H1 (cell line): ENCODE measurements at regions not wholly inside any gene's neighbourhood (a gene's known extent, or its start where the extent isn't known, plus 50 kb on each side); places are given as distances from the start of the nearest gene placed in this dataset.

Experiments used
- CTCF ChIA-PET: fragments of 300-600 bp; sonication (Branson Sonifier 250); formaldehyde crosslinking; loops from one replicate; lab custom pipeline; 2021; ENCODE audit not compliant: partially characterized antibody; lab: Charles Lee
- POLR2A ChIA-PET: fragments of 300-600 bp; sonication (Branson Sonifier 250); formaldehyde crosslinking; loops from one replicate; lab custom pipeline; 2021; ENCODE audit warnings: inconsistent platforms; ENCODE audit not compliant: partially characterized antibody; lab: Charles Lee
- DNase-seq, 2 experiments: peaks; one replicate each; pipeline versions ENCODE4 v3.0.0 to v3.0.0-alpha.2; 2010 to 2022; ENCODE audit warnings: low spot score in 2 of 2, low read depth in 1 of 2, mixed read lengths in 1 of 2
- FAIRE-seq: peaks from 2 replicates; lab custom pipeline; 2011; peaks lifted over from hg19 to GRCh38; lab: Jason Lieb, UNC
- H2AFZ ChIP-seq: 2 replicates; pipeline ENCODE4 v1.8.1; 2012; ENCODE audit warnings: low read length, inconsistent platforms
- H2AK5ac ChIP-seq: 2 replicates; pipeline ENCODE4 v1.6.1; 2013; ENCODE audit warnings: low read depth, low read length
- H2BK120ac ChIP-seq: replicated peaks from 2 replicates; pipeline ENCODE3; 2013; ENCODE audit warnings: low read depth, low read length, inconsistent platforms
- H2BK12ac ChIP-seq: 2 replicates; pipeline ENCODE4 v1.6.1; 2013; ENCODE audit warnings: low read depth, low read length
- H2BK15ac ChIP-seq: 2 replicates; pipeline ENCODE4 v1.6.1; 2013; ENCODE audit warnings: low read length
- H2BK20ac ChIP-seq: 2 replicates; pipeline ENCODE4 v1.6.1; 2013; ENCODE audit warnings: low read length
- H2BK5ac ChIP-seq: 2 replicates; pipeline ENCODE4 v1.6.1; 2013; ENCODE audit warnings: low read depth, low read length
- H3K14ac ChIP-seq: 2 replicates; pipeline ENCODE4 v1.6.1; 2013; ENCODE audit warnings: inconsistent platforms; ENCODE audit not compliant: insufficient read length
- H3K18ac ChIP-seq: 2 replicates; pipeline ENCODE4 v1.6.1; 2013; ENCODE audit warnings: low read length; ENCODE audit errors: extremely low read depth
- H3K23ac ChIP-seq: 2 replicates; pipeline ENCODE4 v1.6.1; 2013; ENCODE audit warnings: inconsistent platforms; ENCODE audit not compliant: insufficient read length
- H3K23me2 ChIP-seq: 2 replicates; pipeline ENCODE4 v1.6.1; 2013; ENCODE audit warnings: low read depth, low read length
- H3K27ac ChIP-seq: 2 replicates; pipeline ENCODE4 v1.6.1; 2011; ENCODE audit warnings: low read depth, low read length, inconsistent platforms
- H3K27me3 ChIP-seq, 4 experiments: replicated peaks in 1 of 4; 1 replicate in 1 of 4; 2 replicates in 3 of 4; pipeline versions ENCODE4 v1.6.1 to v1.8.1; 2011 to 2013; ENCODE audit warnings: low read length in 3 of 4, mild to moderate bottlenecking in 3 of 4, inconsistent platforms in 2 of 4, mixed read lengths in 2 of 4, moderate library complexity in 1 of 4; ENCODE audit not compliant: control insufficient read depth in 3 of 4, insufficient read depth in 3 of 4; ENCODE audit errors: extremely low read depth in 1 of 4
- H3K36me3 ChIP-seq, 4 experiments: 2 replicates each; pipeline versions ENCODE4 v1.6.1 to v1.8.1; 2011 to 2013; ENCODE audit warnings: mild to moderate bottlenecking in 4 of 4, low read length in 3 of 4, moderate library complexity in 2 of 4, control low read depth in 1 of 4, inconsistent platforms in 1 of 4; ENCODE audit not compliant: insufficient read depth in 4 of 4, control insufficient read depth in 2 of 4
- H3K4ac ChIP-seq: replicated peaks from 2 replicates; pipeline ENCODE3; 2013; ENCODE audit warnings: low read length, low read depth, mixed read lengths, inconsistent platforms; ENCODE audit not compliant: insufficient read length
- H3K4me1 ChIP-seq, 4 experiments: replicated peaks in 1 of 4; 1 replicate in 1 of 4; 2 replicates in 3 of 4; pipeline versions ENCODE4 v1.6.1 to v1.8.1; 2011 to 2013; ENCODE audit warnings: low read length in 3 of 4, inconsistent platforms in 2 of 4, mixed read lengths in 1 of 4; ENCODE audit not compliant: insufficient read depth in 4 of 4, control insufficient read depth in 3 of 4
- H3K4me2 ChIP-seq, 2 experiments: 2 replicates each; pipeline versions ENCODE4 v1.6.1 to v1.8.1; 2011 to 2013; ENCODE audit warnings: low read depth in 2 of 2, low read length in 2 of 2, control low read depth in 1 of 2, inconsistent platforms in 1 of 2, mild to moderate bottlenecking in 1 of 2; ENCODE audit not compliant: insufficient read depth in 1 of 2
- H3K4me3 ChIP-seq, 4 experiments: fragments of 200-600, 300-600 bp in 1 of 4; sonication (generic), shearing (Covaris generic), sonication (Bioruptor Twin) in 1 of 4; 2 replicates each; pipeline versions ENCODE4 v1.5.1 to v1.8.1; 2011 to 2016; ENCODE audit warnings: low read length in 4 of 4, low read depth in 3 of 4, control low read depth in 2 of 4, inconsistent platforms in 2 of 4, mild to moderate bottlenecking in 2 of 4, mixed read lengths in 1 of 4, moderate library complexity in 1 of 4; ENCODE audit not compliant: insufficient read depth in 2 of 4; ENCODE audit errors: extremely low read depth in 1 of 4
- H3K56ac ChIP-seq: replicated peaks from 2 replicates; pipeline ENCODE3; 2013; ENCODE audit warnings: low read depth, mild to moderate bottlenecking, mixed read lengths, low read length, inconsistent platforms; ENCODE audit not compliant: insufficient read length
- H3K79me1 ChIP-seq: 2 replicates; pipeline ENCODE4 v1.6.1; 2013; ENCODE audit warnings: low read depth, low read length, control low read depth
- H3K79me2 ChIP-seq, 2 experiments: 2 replicates each; pipeline versions ENCODE4 v1.6.1 to v1.8.1; 2012 to 2013; ENCODE audit warnings: low read length in 2 of 2, mild to moderate bottlenecking in 2 of 2, inconsistent platforms in 1 of 2; ENCODE audit not compliant: insufficient read depth in 2 of 2, control insufficient read depth in 1 of 2
- H3K9ac ChIP-seq, 4 experiments: replicated peaks in 1 of 4; 1 replicate in 1 of 4; 2 replicates in 3 of 4; pipeline versions ENCODE4 v1.6.1 to v1.8.1; 2011 to 2013; ENCODE audit warnings: low read depth in 3 of 4, low read length in 3 of 4, control low read depth in 2 of 4, mild to moderate bottlenecking in 2 of 4, moderate library complexity in 2 of 4, inconsistent platforms in 1 of 4; ENCODE audit errors: extremely low read depth in 1 of 4
- H3K9me3 ChIP-seq, 2 experiments: 2 replicates each; pipeline versions ENCODE4 v1.6.1 to v1.8.1; 2012 to 2013; ENCODE audit warnings: mild to moderate bottlenecking in 2 of 2, moderate library complexity in 2 of 2, control low read depth in 1 of 2, inconsistent platforms in 1 of 2, low read depth in 1 of 2, low read length in 1 of 2, mixed read lengths in 1 of 2; ENCODE audit not compliant: insufficient read depth in 2 of 2
- H4K20me1 ChIP-seq, 2 experiments: replicated peaks in 1 of 2; 2 replicates each; pipeline versions ENCODE3 to v1.8.1; 2011 to 2013; ENCODE audit warnings: inconsistent platforms in 2 of 2, low read length in 2 of 2, mild to moderate bottlenecking in 1 of 2; ENCODE audit not compliant: insufficient read depth in 2 of 2, control insufficient read depth in 1 of 2
- H4K5ac ChIP-seq: 2 replicates; pipeline ENCODE4 v1.6.1; 2013; ENCODE audit warnings: low read length, low read depth, mixed read lengths, inconsistent platforms; ENCODE audit not compliant: insufficient read length
- H4K8ac ChIP-seq: 2 replicates; pipeline ENCODE4 v1.8.0; 2013; ENCODE audit warnings: mild to moderate bottlenecking, moderate library complexity, low read length, inconsistent platforms; ENCODE audit not compliant: insufficient read depth; ENCODE audit errors: extremely low read depth
- H4K91ac ChIP-seq: replicated peaks from 2 replicates; pipeline ENCODE3; 2013; ENCODE audit warnings: low read length, mixed read lengths, inconsistent platforms; ENCODE audit not compliant: insufficient read length
- CHD2 ChIP-seq: IDR thresholded peaks from 2 replicates; pipeline ENCODE4 v1.6.1; 2012; ENCODE audit warnings: low read length, improper control_type of control experiment
- FOSL1 ChIP-seq: IDR thresholded peaks from 2 replicates; pipeline ENCODE4 v1.6.1; 2011; ENCODE audit warnings: mild to moderate bottlenecking, low read depth, low read length, moderate library complexity; ENCODE audit not compliant: insufficient read depth
- JUN ChIP-seq: IDR thresholded peaks from 2 replicates; pipeline ENCODE4 v1.6.1; 2011; ENCODE audit warnings: low read depth, mild to moderate bottlenecking, improper control_type of control experiment, low read length
- PHF8 ChIP-seq: fragments of 200-600 bp; sonication (generic); conservative IDR thresholded peaks from 2 replicates; pipeline ENCODE4 v1.7.1; 2012; ENCODE audit warnings: low read depth, mild to moderate bottlenecking, inconsistent platforms, low read length, moderate library complexity
- POU5F1 ChIP-seq: IDR thresholded peaks from 2 replicates; pipeline ENCODE4 v1.6.1; 2011; ENCODE audit warnings: low read depth, mild to moderate bottlenecking, low read length, moderate library complexity
- RAD21 ChIP-seq, 2 experiments: IDR thresholded peaks in 1 of 2; conservative IDR thresholded peaks in 1 of 2; 2 replicates each; pipeline ENCODE4 v1.6.1; 2011; ENCODE audit warnings: low read depth in 2 of 2, low read length in 2 of 2, improper control_type of control experiment in 1 of 2, inconsistent platforms in 1 of 2, mild to moderate bottlenecking in 1 of 2, moderate library complexity in 1 of 2
- TBP ChIP-seq: IDR thresholded peaks from 2 replicates; pipeline ENCODE4 v1.6.1; 2011; ENCODE audit warnings: low read depth, low read length, improper control_type of control experiment
- ZNF274 ChIP-seq: IDR thresholded peaks from 2 replicates; pipeline ENCODE4 v1.7.0; 2012; ENCODE audit warnings: low read length, borderline replicate concordance; ENCODE audit errors: extremely low read depth
- WGBS, 2 experiments: shearing (Covaris generic) in 1 of 2; methylation state at CpG; one replicate each; pipeline versions ENCODE4 v1.1.6 to v1.1.7; 2013 to 2015; ENCODE audit warnings: low lambda C conversion rate in 2 of 2, mixed read lengths in 2 of 2, inconsistent platforms in 1 of 2, low coverage in 1 of 2, missing lambda C conversion rate in 1 of 2; ENCODE audit not compliant: insufficient replicate concordance in 2 of 2, insufficient coverage in 1 of 2, insufficient read length in 1 of 2; ENCODE audit errors: extremely low coverage in 1 of 2, missing lambda C conversion rate in 1 of 2; 5-methylcytosine and 5-hydroxymethylcytosine counted together

GRCh38 chr11:119894916-119895315, 165.9 kb upstream of the NECTIN1 start:
- Histone ChIP-seq H2BK20ac (no peak overlapping the region), H2BK15ac (no peak overlapping the region), H3K9me3 (no peaks in the 10 kb centered on the region), H4K20me1 (no peaks in the 10 kb centered on the region), H4K91ac (no peak overlapping the region), H2AK5ac (no peak overlapping the region), H3K23me2 (no peaks in the 10 kb centered on the region), H2BK120ac (no peak overlapping the region), H3K4me2 (no peak overlapping the region), H3K56ac (no peak overlapping the region), H2BK12ac (no peak overlapping the region), H3K79me1 (no peaks in the 10 kb centered on the region), H3K79me2 (no peaks in the 10 kb centered on the region), H3K9ac (no peak overlapping the region), H2BK5ac (no peak overlapping the region), H3K27ac (no peak overlapping the region), H3K36me3 (no peaks in the 10 kb centered on the region), H3K4me1 (peaks cover 0 to 4% (median under 1%) of the 10 kb centered on the region in 4 experiments; a peak in 3 of 7 replicates), H3K27me3 (peaks cover 0 to 2% (median 0%) of the 10 kb centered on the region in 4 experiments; a peak in 2 of 7 replicates), H3K18ac (no peak overlapping the region), H3K14ac (no peak overlapping the region), H3K4me3 (no peak overlapping the region), H4K5ac (no peak overlapping the region), H3K4ac (no peak overlapping the region), H2AFZ (no peak overlapping the region), H4K8ac (no peak overlapping the region), H3K23ac (no peak overlapping the region)
- no peak for FAIRE-seq
- DNase-seq, result no peak
- WGBS, 2 experiments, result 82% methylated on average over 4 of the region's 4 CpGs; no CpG with 5 or more reads in 1 of the 2 experiments
- ChIA-PET CTCF (interaction anchor here (1.0 kb wide), 1 partner anchor 71 kb away, joined by 4 read pairs; no protein-coding TSS in a partner anchor), POLR2A (no interaction called here)
- TF ChIP-seq TBP, result no peak
- no peak for TF ChIP-seq PHF8
- TF ChIP-seq POU5F1, result no peak
- no peak for TF ChIP-seq ZNF274
- no peak for TF ChIP-seq CHD2
- no peak for TF ChIP-seq RAD21 (IDR thresholded peaks at IDR 0.05 in 1 of 2, conservative IDR thresholded peaks at IDR 0.05 in 1 of 2; ENCODE audit: low read depth in 2 of 2, low read length in 2 of 2)
- TF ChIP-seq FOSL1, result no peak
- TF ChIP-seq JUN, result no peak
